ENCODE measurements at regions not wholly inside any gene's neighbourhood (a gene's known extent, or its start where the extent isn't known, plus 50 kb on each side); places are given as distances from the start of the nearest gene placed in this dataset.

GRCh38 chr13:53821632-53822031 is 793.0 kb downstream of the OLFM4 start:
- Histone ChIP-seq H4K20me1 (ENCODE audit: control insufficient read depth, extremely low read depth, insufficient read depth, low read length) (no peaks in the 10 kb centered on the region), H2AFZ (ENCODE audit: control insufficient read depth, low read length) (no peak overlapping the region), H3K4me2 (ENCODE audit: control insufficient read depth, extremely low read depth, insufficient read depth, low read depth, low read length) (no peak overlapping the region), H3K27me3 (ENCODE audit: control insufficient read depth, extremely low read depth, insufficient read depth, low read length) (no peaks in the 10 kb centered on the region), H3K9me1 (ENCODE audit: control insufficient read depth, extremely low read depth, insufficient read depth, low read length) (no peaks in the 10 kb centered on the region), H3K9me3 (ENCODE audit: control insufficient read depth, low read depth, low read length) (no peaks in the 10 kb centered on the region), H3K27ac (ENCODE audit: control insufficient read depth, insufficient read depth, low read length) (no peak overlapping the region), H3K36me3 (ENCODE audit: control insufficient read depth in 2 of 2, extremely low read depth in 1 of 2, insufficient read depth in 2 of 2, low read length in 2 of 2) (no peaks in the 10 kb centered on the region), H3K4me1 (ENCODE audit: control insufficient read depth, extremely low read depth, insufficient read depth, low read length) (no peaks in the 10 kb centered on the region), H3K9ac (ENCODE audit: control insufficient read depth, extremely low read depth, insufficient read depth, low read length) (no peak overlapping the region), H3K79me2 (ENCODE audit: control insufficient read depth, insufficient read depth, low read length) (no peaks in the 10 kb centered on the region), H3K4me3 (ENCODE audit: control insufficient read depth in 2 of 3, extremely low read depth in 1 of 3, insufficient read depth in 2 of 3, low read depth in 1 of 3, low read length in 3 of 3) (no peak overlapping the region)
- DNase-seq (ENCODE audit: low read depth, low spot score) (no peak), FAIRE-seq (no peak)
- no peak for TF ChIP-seq CTCF (optimal IDR thresholded peaks at IDR 0.05 in 1 of 3, IDR thresholded peaks at IDR 0.05 in 1 of 3, conservative IDR thresholded peaks at IDR 0.05 in 1 of 3; ENCODE audit: extremely low read depth in 1 of 3, insufficient read depth in 2 of 3, low read length in 3 of 3)
- TF ChIP-seq EZH2 (IDR thresholded peaks at IDR 0.05; ENCODE audit: low read length) = no peak
- dilution Hi-C loops (cut with MboI; ENCODE audit: extremely low pct_ligation_motif_present, low sequenced_read_pairs) = no loop called here

- Histone ChIP-seq H2AFZ (ENCODE audit: control insufficient read depth, low read length) (no peak overlapping the region), H3K36me3 (ENCODE audit: control insufficient read depth in 2 of 2, extremely low read depth in 1 of 2, insufficient read depth in 2 of 2, low read length in 2 of 2) (no peaks in the 10 kb centered on the region), H3K27ac (ENCODE audit: control insufficient read depth, insufficient read depth, low read length) (no peak overlapping the region), H3K79me2 (ENCODE audit: control insufficient read depth, insufficient read depth, low read length) (no peaks in the 10 kb centered on the region), H3K4me2 (ENCODE audit: control insufficient read depth, extremely low read depth, insufficient read depth, low read depth, low read length) (no peak overlapping the region), H3K9me1 (ENCODE audit: control insufficient read depth, extremely low read depth, insufficient read depth, low read length) (no peaks in the 10 kb centered on the region), H3K4me3 (ENCODE audit: control insufficient read depth in 2 of 3, extremely low read depth in 1 of 3, insufficient read depth in 2 of 3, low read depth in 1 of 3, low read length in 3 of 3) (no peak overlapping the region), H3K27me3 (ENCODE audit: control insufficient read depth, extremely low read depth, insufficient read depth, low read length) (no peaks in the 10 kb centered on the region), H3K9me3 (ENCODE audit: control insufficient read depth, low read depth, low read length) (no peaks in the 10 kb centered on the region), H3K9ac (ENCODE audit: control insufficient read depth, extremely low read depth, insufficient read depth, low read length) (no peak overlapping the region), H3K4me1 (ENCODE audit: control insufficient read depth, extremely low read depth, insufficient read depth, low read length) (no peaks in the 10 kb centered on the region), H4K20me1 (ENCODE audit: control insufficient read depth, extremely low read depth, insufficient read depth, low read length) (no peaks in the 10 kb centered on the region)
- no peak for TF ChIP-seq EZH2 (IDR thresholded peaks at IDR 0.05; ENCODE audit: low read length)
- TF ChIP-seq CTCF (optimal IDR thresholded peaks at IDR 0.05 in 1 of 3, IDR thresholded peaks at IDR 0.05 in 1 of 3, conservative IDR thresholded peaks at IDR 0.05 in 1 of 3; ENCODE audit: extremely low read depth in 1 of 3, insufficient read depth in 2 of 3, low read length in 3 of 3) = no peak
- FAIRE-seq (no peak), DNase-seq (ENCODE audit: low read depth, low spot score) (no peak)
- dilution Hi-C loops (cut with MboI; ENCODE audit: extremely low pct_ligation_motif_present, low sequenced_read_pairs) = no loop called here
These were observed 793.5 kb downstream of the OLFM4 start for GRCh38 chr13:53822136-53822535.
